ENCODE measurements at regions not wholly inside any gene's neighbourhood (a gene's known extent, or its start where the extent isn't known, plus 50 kb on each side); places are given as distances from the start of the nearest gene placed in this dataset.
A peak's percentile ranks its signal among the peaks of the same experiment; 100 is the strongest.

- peaks cover 0 to 6% (median 0%) of the 10 kb centered on the region in 5 donors for H3K4me1 ChIP-seq (ENCODE audit: control insufficient read depth in 5 of 5, insufficient read depth in 5 of 5, low read length in 5 of 5)
- TF ChIP-seq CTCF (IDR thresholded peaks at IDR 0.05; ENCODE audit: control extremely low read depth, extremely low read depth) = no peak
- H3K27me3 ChIP-seq (ENCODE audit: control insufficient read depth in 3 of 3, insufficient read depth in 3 of 3, low read length in 2 of 3) = no peaks in the 10 kb centered on the region
- 73 to 83% methylated on average over 6 of the region's 6 CpGs for WGBS, 2 donors
- H3K9me3 ChIP-seq (ENCODE audit: control insufficient read depth in 4 of 4, insufficient read depth in 3 of 4, low read length in 3 of 4) = no peaks in the 10 kb centered on the region
- H3K9ac ChIP-seq (ENCODE audit: insufficient read depth in 1 of 2, low read length in 2 of 2) = no peak overlapping the region
- ATAC-seq (ENCODE audit: insufficient read depth, low FRiP score) = no peak
- H3K4me3 ChIP-seq = no peak overlapping the region
- no peak overlapping the region for H3K27ac ChIP-seq (ENCODE audit: low read depth in 1 of 2, low read length in 1 of 2)
- peak in 2 of 3 donors; percentile 53 to 56 for DNase-seq
- no peaks in the 10 kb centered on the region for H3K36me3 ChIP-seq (ENCODE audit: control insufficient read depth in 4 of 4, insufficient read depth in 4 of 4, low read length in 4 of 4)
Measured at GRCh38 chr2:123448801-123449200, 576.3 kb upstream of the CNTNAP5 start.

- H3K4me3 ChIP-seq = no peak overlapping the region
- ATAC-seq (ENCODE audit: insufficient read depth, low FRiP score) (no peak), DNase-seq (peak in 1 of 3 donors; percentile 34)
- no peak overlapping the region for H3K27ac ChIP-seq (ENCODE audit: low read depth in 1 of 2, low read length in 1 of 2)
- H3K36me3 ChIP-seq (ENCODE audit: control insufficient read depth in 4 of 4, insufficient read depth in 4 of 4, low read length in 4 of 4) = no peaks in the 10 kb centered on the region
- no peaks in the 10 kb centered on the region for H3K9me3 ChIP-seq (ENCODE audit: control insufficient read depth in 4 of 4, insufficient read depth in 3 of 4, low read length in 3 of 4)
- no peak for TF ChIP-seq CTCF (IDR thresholded peaks at IDR 0.05; ENCODE audit: control extremely low read depth, extremely low read depth)
- 60 to 82% methylated on average over 4 of the region's 4 CpGs for WGBS, 2 donors
- H3K27me3 ChIP-seq (ENCODE audit: control insufficient read depth in 3 of 3, insufficient read depth in 3 of 3, low read length in 2 of 3) = no peaks in the 10 kb centered on the region
- peaks cover 0 to 15% (median 0%) of the 10 kb centered on the region in 5 donors for H3K4me1 ChIP-seq (ENCODE audit: control insufficient read depth in 5 of 5, insufficient read depth in 5 of 5, low read length in 5 of 5)
- H3K9ac ChIP-seq (ENCODE audit: insufficient read depth in 1 of 2, low read length in 2 of 2) = no peak overlapping the region
Measured at GRCh38 chr2:123451542-123451941, 573.5 kb upstream of the CNTNAP5 start.

DNA sequence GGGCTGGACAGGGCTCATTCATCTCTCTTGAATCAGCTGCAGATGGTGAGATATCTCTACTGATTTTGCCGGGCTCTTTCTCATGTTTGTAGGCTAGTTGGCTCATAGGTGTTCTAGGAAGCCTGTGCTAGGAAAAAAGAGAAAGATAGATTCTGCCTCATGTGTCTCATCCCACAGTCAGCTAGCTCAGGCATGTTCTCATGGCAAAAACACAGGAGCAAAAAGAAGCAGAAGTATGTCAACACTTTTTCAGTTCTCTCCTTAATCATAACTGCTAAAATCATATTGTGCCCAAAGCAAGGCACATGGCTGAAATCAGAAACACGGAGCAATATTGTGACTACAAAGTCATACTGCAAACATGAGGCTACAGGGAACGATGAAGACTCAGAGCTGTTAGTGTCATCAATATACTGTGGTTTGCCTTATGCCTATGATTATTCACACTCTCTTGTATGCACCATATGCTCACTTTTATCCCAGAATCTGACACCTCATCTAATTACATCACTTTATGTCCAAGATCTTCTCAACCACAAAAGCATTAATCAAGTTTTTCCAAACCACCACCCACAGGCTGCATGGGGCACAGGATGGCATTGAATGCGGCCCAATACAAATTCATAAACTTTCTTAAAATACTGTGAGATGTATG lies 571.9 kb upstream of the CNTNAP5 start:
- H3K4me3 ChIP-seq = no peak overlapping the region

More for the DNA sequence above, 571.9 kb upstream of the CNTNAP5 start:
- H3K9me3 ChIP-seq (ENCODE audit: control insufficient read depth in 4 of 4, insufficient read depth in 3 of 4, low read length in 3 of 4) = no peaks in the 10 kb centered on the region
- ATAC-seq (ENCODE audit: insufficient read depth, low FRiP score) (no peak), DNase-seq (no peak)
- no peak overlapping the region for H3K9ac ChIP-seq (ENCODE audit: insufficient read depth in 1 of 2, low read length in 2 of 2)
- no peaks in the 10 kb centered on the region for H3K27me3 ChIP-seq (ENCODE audit: control insufficient read depth in 3 of 3, insufficient read depth in 3 of 3, low read length in 2 of 3)
- TF ChIP-seq CTCF (IDR thresholded peaks at IDR 0.05; ENCODE audit: control extremely low read depth, extremely low read depth) = no peak
- WGBS, 2 donors = 85 to 88% methylated on average over 4 of the region's 4 CpGs
- no peak overlapping the region for H3K27ac ChIP-seq (ENCODE audit: low read depth in 1 of 2, low read length in 1 of 2)
- no peaks in the 10 kb centered on the region for H3K36me3 ChIP-seq (ENCODE audit: control insufficient read depth in 4 of 4, insufficient read depth in 4 of 4, low read length in 4 of 4)
- peaks cover 0 to 10% (median 0%) of the 10 kb centered on the region in 5 donors for H3K4me1 ChIP-seq (ENCODE audit: control insufficient read depth in 5 of 5, insufficient read depth in 5 of 5, low read length in 5 of 5)
